WERI-Rb-1 (cell line): ENCODE measurements at regions not wholly inside any gene's neighbourhood (a gene's known extent, or its start where the extent isn't known, plus 50 kb on each side); places are given as distances from the start of the nearest gene placed in this dataset.

Experiments used
- DNase-seq: peaks from one replicate; pipeline ENCODE4 v3.0.0-alpha.2; 2020
- H3K27ac ChIP-seq: fragments of 250-450 bp; sonication (Bioruptor Pico); 2 replicates; pipeline ENCODE4 v1.5.1; 2020; ENCODE audit warnings: mild to moderate bottlenecking, moderate library complexity
- H3K27me3 ChIP-seq: fragments of 250-450 bp; sonication (Bioruptor Pico); 2 replicates; pipeline ENCODE4 v1.5.1; 2021; ENCODE audit warnings: mild to moderate bottlenecking, low read depth, moderate library complexity; ENCODE audit not compliant: insufficient read depth, severe bottlenecking
- H3K36me3 ChIP-seq: fragments of 250-450 bp; sonication (Bioruptor Pico); 2 replicates; pipeline ENCODE4 v1.5.1; 2020; ENCODE audit warnings: mild to moderate bottlenecking, moderate library complexity
- H3K4me3 ChIP-seq: 2 replicates; pipeline ENCODE4 v1.5.1; 2011; ENCODE audit warnings: low read depth, mild to moderate bottlenecking, control low read depth, low read length
- H3K9me3 ChIP-seq: fragments of 250-450 bp; sonication (Bioruptor Pico); 2 replicates; pipeline ENCODE4 v1.5.1; 2021; ENCODE audit warnings: mild to moderate bottlenecking, moderate library complexity; ENCODE audit not compliant: severe bottlenecking
- TF ChIP-seq, protein P1 (sequence below): IDR thresholded peaks from 2 replicates; pipeline ENCODE4 v1.5.1; 2011; ENCODE audit warnings: low read depth, mild to moderate bottlenecking, control low read depth, inconsistent platforms, low read length

- Histone ChIP-seq H3K36me3 (no peaks in the 10 kb centered on the region), H3K9me3 (no peaks in the 10 kb centered on the region), H3K4me3 (no peak overlapping the region), H3K27me3 (no peaks in the 10 kb centered on the region), H3K27ac (no peak overlapping the region)
- TF ChIP-seq, protein P1, sequence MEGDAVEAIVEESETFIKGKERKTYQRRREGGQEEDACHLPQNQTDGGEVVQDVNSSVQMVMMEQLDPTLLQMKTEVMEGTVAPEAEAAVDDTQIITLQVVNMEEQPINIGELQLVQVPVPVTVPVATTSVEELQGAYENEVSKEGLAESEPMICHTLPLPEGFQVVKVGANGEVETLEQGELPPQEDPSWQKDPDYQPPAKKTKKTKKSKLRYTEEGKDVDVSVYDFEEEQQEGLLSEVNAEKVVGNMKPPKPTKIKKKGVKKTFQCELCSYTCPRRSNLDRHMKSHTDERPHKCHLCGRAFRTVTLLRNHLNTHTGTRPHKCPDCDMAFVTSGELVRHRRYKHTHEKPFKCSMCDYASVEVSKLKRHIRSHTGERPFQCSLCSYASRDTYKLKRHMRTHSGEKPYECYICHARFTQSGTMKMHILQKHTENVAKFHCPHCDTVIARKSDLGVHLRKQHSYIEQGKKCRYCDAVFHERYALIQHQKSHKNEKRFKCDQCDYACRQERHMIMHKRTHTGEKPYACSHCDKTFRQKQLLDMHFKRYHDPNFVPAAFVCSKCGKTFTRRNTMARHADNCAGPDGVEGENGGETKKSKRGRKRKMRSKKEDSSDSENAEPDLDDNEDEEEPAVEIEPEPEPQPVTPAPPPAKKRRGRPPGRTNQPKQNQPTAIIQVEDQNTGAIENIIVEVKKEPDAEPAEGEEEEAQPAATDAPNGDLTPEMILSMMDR = no peak
- no peak for DNase-seq
Observed at GRCh38 chr11:119889728-119890280, 160.8 kb upstream of the NECTIN1 start.

DNA sequence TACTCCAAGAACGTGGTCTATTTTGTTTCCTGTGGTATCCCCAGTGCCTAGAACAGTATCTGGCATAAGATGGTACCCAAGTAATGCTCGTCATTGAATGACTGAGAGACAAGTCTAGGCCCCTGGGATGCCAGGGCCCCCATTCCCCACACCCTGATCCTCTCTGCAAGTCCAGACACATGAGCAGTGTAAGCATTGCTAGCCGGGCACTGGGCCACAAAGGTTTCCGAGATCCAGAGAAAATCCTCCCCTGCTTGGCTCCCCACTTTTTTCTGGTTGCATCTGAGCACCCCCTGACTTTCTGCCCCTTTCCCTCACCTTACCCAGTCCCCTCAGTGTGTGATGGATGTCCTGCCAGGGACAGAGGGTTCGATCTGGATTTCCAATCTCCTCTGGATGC is 160.1 kb upstream of the NECTIN1 start:
- Histone ChIP-seq H3K27me3 (no peaks in the 10 kb centered on the region), H3K9me3 (no peaks in the 10 kb centered on the region)

DNA sequence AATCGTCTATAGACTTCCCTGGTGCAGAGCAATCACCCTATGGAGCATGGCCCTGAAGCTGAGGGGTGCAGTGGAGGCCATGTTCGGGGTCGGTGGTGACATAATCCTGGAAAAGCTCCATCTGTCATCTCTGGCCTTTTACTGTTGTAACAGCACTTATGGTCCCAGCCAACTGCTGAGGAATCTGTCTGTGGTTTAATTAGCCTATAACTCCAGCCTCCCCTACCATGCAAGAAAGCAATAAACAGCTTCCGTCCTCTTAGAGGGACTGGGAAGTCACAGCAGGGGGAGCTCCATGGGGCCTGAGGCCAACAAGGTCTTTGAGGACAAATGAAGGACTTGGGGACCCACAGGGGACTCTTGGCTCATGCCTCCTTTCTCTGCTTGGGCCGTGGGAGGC is 159.1 kb upstream of the NECTIN1 start:
- DNase-seq = peak; percentile 67
- Histone ChIP-seq H3K4me3 (no peak overlapping the region), H3K27ac (peak overlapping the region; percentile 36), H3K9me3 (no peaks in the 10 kb centered on the region), H3K36me3 (no peaks in the 10 kb centered on the region), H3K27me3 (no peaks in the 10 kb centered on the region)
- TF ChIP-seq, protein P1 = 0 out of 2 replicates have a peak, but pooled peaks have one; percentile 24

More for the DNA sequence above, 160.1 kb upstream of the NECTIN1 start:
- Histone ChIP-seq H3K36me3 (no peaks in the 10 kb centered on the region), H3K4me3 (no peak overlapping the region), H3K27ac (no peak overlapping the region; the same call in 1 of the 2 replicates)
- TF ChIP-seq, protein P1 = no peak
- DNase-seq = no peak

GRCh38 chr11:119886667-119887230 is 157.7 kb upstream of the NECTIN1 start:
- Histone ChIP-seq H3K27me3 (no peaks in the 10 kb centered on the region), H3K27ac (no peak overlapping the region), H3K4me3 (no peak overlapping the region), H3K36me3 (no peaks in the 10 kb centered on the region), H3K9me3 (no peaks in the 10 kb centered on the region)
- no peak for DNase-seq
- TF ChIP-seq, protein P1 = no peak

DNA sequence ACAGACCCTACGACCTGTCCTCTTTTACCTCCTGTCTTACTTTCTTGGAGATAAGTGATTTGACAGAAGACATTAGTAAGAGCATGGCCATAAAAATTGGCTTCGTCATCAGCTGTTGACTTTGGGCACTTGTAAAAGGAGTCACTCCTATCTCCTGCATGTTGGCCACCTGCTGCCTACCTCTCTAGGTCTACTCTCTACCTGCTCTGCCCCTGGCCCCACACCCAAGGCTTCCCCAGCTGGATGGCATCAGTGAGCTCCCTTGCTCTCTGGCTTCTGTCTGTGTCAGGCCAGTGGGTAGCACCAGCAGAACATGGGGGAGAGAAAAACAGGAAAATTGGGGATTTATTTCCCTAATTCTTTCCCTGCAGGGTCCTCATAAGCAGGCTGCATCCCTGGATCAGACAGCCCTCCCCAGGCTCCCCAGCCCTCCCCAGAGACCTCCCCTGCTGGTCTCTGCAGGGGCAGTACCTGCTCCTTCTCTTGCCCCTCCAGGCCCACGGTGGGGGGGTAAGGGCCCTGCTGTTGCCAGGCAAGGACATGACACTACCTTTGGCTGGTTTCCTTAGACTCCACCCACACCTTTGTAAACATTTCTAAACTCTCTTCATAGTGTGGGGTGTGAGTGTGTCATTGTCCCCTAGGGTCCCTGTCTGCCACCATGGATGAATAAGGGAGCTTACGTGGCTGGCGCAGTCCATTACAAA is 157.0 kb upstream of the NECTIN1 start:
- Histone ChIP-seq H3K4me3 (no peak overlapping the region), H3K27me3 (no peaks in the 10 kb centered on the region), H3K9me3 (no peaks in the 10 kb centered on the region), H3K36me3 (no peaks in the 10 kb centered on the region), H3K27ac (no peak overlapping the region)
- no peak for DNase-seq
- TF ChIP-seq, protein P1 = no peak
